ENCODE measurements at regions not wholly inside any gene's neighbourhood (a gene's known extent, or its start where the extent isn't known, plus 50 kb on each side); places are given as distances from the start of the nearest gene placed in this dataset.

DNA sequence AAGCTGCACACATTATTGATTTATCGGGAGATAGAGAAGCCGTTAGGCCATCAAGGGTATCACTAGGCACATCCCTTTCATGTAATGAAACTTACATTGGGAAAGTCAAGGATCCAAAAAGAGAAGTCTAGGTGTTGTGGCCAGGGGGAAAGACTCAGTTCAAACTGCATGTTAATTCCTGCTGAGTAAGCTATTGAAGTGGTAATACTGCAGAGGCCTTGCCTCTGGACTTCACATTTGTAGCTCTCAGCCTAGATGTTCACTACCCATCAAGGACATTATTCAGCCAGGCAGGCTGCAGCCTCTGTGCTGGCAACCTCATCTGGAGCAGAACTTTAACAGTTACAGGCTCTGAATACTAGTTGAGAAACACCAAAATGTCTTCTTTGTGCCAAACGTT, 2094.5 kb upstream of the AGA start:
- WGBS, 2 donors = 69 to 79% methylated on average over 3 of the region's 3 CpGs
- no peak for TF ChIP-seq POLR2A (IDR thresholded peaks at IDR 0.05)
- TF ChIP-seq, protein P1, sequence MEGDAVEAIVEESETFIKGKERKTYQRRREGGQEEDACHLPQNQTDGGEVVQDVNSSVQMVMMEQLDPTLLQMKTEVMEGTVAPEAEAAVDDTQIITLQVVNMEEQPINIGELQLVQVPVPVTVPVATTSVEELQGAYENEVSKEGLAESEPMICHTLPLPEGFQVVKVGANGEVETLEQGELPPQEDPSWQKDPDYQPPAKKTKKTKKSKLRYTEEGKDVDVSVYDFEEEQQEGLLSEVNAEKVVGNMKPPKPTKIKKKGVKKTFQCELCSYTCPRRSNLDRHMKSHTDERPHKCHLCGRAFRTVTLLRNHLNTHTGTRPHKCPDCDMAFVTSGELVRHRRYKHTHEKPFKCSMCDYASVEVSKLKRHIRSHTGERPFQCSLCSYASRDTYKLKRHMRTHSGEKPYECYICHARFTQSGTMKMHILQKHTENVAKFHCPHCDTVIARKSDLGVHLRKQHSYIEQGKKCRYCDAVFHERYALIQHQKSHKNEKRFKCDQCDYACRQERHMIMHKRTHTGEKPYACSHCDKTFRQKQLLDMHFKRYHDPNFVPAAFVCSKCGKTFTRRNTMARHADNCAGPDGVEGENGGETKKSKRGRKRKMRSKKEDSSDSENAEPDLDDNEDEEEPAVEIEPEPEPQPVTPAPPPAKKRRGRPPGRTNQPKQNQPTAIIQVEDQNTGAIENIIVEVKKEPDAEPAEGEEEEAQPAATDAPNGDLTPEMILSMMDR (IDR thresholded peaks at IDR 0.05) = no peak
- DNase-seq (ENCODE audit: low spot score in 2 of 2) = no peak
- H3K4me3 ChIP-seq (ENCODE audit: low read depth, poor library complexity, severe bottlenecking) = no peak overlapping the region
- intact Hi-C loops (cut with DNase I; ENCODE audit: low total_unique reads) = loop anchor here (5.0 kb wide), 1 partner anchor 936 kb away; no protein-coding TSS in a partner anchor

DNA sequence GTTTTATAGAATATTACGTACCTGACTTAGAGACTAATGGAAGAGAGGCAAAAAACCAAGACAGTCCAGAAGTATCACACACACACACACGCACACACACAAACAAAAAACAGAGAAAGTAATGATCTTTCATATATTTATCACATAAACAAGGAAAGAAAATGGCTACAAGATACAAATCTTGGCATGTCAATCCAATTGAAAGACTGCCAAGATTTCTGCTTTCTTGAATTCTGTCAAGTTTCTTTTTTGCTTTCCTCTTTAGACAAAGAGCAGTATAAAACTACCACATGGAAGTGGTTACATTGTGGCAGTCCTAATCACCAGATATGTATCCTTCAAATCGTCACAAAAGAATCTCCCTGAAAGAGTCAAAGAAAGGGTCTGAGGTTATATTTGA, 2097.4 kb upstream of the AGA start:
- no peak overlapping the region for H3K4me3 ChIP-seq (ENCODE audit: low read depth, poor library complexity, severe bottlenecking)
- intact Hi-C loops (cut with DNase I; ENCODE audit: low total_unique reads) = loop anchor here (5.0 kb wide), 2 partner anchors 933 to 1158 kb away; no protein-coding TSS in a partner anchor
- 68 to 70% methylated on average over 3 of the region's 3 CpGs for WGBS, 2 donors
- no peak for DNase-seq (ENCODE audit: low spot score in 2 of 2)
- TF ChIP-seq POLR2A (IDR thresholded peaks at IDR 0.05) = no peak

GRCh38 chr4:179543771-179544170, 2101.5 kb upstream of the AGA start:
- intact Hi-C loops (cut with DNase I; ENCODE audit: low total_unique reads) = loop anchor here (5.0 kb wide), 1 partner anchor 1154 kb away; no protein-coding TSS in a partner anchor
- DNase-seq (ENCODE audit: low spot score in 2 of 2) = no peak
- TF ChIP-seq, protein P1 (IDR thresholded peaks at IDR 0.05) = no peak
- no peak for TF ChIP-seq POLR2A (IDR thresholded peaks at IDR 0.05)
- H3K4me3 ChIP-seq (ENCODE audit: low read depth, poor library complexity, severe bottlenecking) = no peak overlapping the region
- WGBS, 2 donors = 84 to 90% methylated on average over 6 of the region's 6 CpGs

DNA sequence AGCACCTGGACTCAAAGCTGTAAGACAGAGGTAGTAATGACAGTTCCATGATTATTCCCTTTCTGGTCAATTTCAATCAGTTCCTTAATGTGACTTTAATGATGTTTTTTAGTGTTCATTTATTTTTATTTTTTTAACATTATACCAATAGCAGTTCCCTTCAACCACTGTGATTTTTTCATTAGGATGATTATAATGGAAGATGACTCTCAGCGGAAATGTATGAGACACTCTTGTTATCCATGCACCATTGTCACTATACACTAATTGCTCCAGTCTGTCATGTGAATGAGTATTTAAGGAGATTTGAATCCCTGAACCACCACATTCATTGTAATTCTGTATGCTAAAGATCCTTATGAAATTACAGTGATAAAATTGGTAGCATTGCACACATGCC, 2102.3 kb upstream of the AGA start:
- no peak for TF ChIP-seq POLR2A (IDR thresholded peaks at IDR 0.05)
- TF ChIP-seq, protein P1 (IDR thresholded peaks at IDR 0.05) = no peak
- H3K4me3 ChIP-seq (ENCODE audit: low read depth, poor library complexity, severe bottlenecking) = no peak overlapping the region
- 97 to 100% methylated on average over 1 of the region's 1 CpG for WGBS, 2 donors
- intact Hi-C loops (cut with DNase I; ENCODE audit: low total_unique reads) = loop anchor here (5.0 kb wide), 1 partner anchor 1153 kb away; no protein-coding TSS in a partner anchor
- no peak for DNase-seq (ENCODE audit: low spot score in 2 of 2)

DNA sequence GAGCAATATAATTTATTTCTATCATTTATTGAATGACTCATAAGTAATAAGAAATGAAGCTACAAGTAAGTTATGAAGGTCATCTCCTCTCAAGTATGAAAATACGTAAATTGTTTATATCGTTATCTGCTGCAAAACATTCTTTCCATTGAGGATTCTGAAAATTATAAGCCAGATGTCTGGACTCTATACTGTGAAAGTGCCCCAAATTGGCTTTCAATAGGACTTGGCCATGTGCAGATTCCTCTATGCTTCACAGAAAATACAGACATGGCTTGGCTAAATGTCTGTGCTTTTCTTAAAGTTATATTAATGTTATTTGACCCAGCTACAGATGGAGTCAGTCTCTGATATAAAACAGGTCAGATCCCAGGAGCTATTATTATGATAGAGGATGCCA, 2109.9 kb upstream of the AGA start:
- intact Hi-C loops (cut with DNase I; ENCODE audit: low total_unique reads) = no loop called here
- TF ChIP-seq, protein P1 (IDR thresholded peaks at IDR 0.05) = no peak
- no peak for TF ChIP-seq POLR2A (IDR thresholded peaks at IDR 0.05)
- no peak for DNase-seq (ENCODE audit: low spot score in 2 of 2)
- H3K4me3 ChIP-seq (ENCODE audit: low read depth, poor library complexity, severe bottlenecking) = no peak overlapping the region
- WGBS, 2 donors = 69 to 71% methylated on average over 2 of the region's 2 CpGs

GRCh38 chr4:179563741-179564140, 2121.5 kb upstream of the AGA start:
- no peak overlapping the region for H3K4me3 ChIP-seq (ENCODE audit: low read depth, poor library complexity, severe bottlenecking)
- TF ChIP-seq, protein P1 (IDR thresholded peaks at IDR 0.05) = no peak
- no peak for TF ChIP-seq POLR2A (IDR thresholded peaks at IDR 0.05)
- no peak for DNase-seq (ENCODE audit: low spot score in 2 of 2)
- WGBS, 2 donors = 64 to 81% methylated on average over 4 of the region's 4 CpGs
- intact Hi-C loops (cut with DNase I; ENCODE audit: low total_unique reads) = no loop called here
